ENCODE measurements at regions not wholly inside any gene's neighbourhood (a gene's known extent, or its start where the extent isn't known, plus 50 kb on each side); places are given as distances from the start of the nearest gene placed in this dataset.

GRCh38 chr3:17980863-17981262 is 238.4 kb upstream of the TBC1D5 start:
- Histone ChIP-seq H3K9me3 (ENCODE audit: control insufficient read depth, low read length) (no peaks in the 10 kb centered on the region), H3K4me1 (ENCODE audit: control insufficient read depth, insufficient read depth, low read length) (no peaks in the 10 kb centered on the region), H3K4me3 (ENCODE audit: low read length) (no peak overlapping the region), H3K9ac (ENCODE audit: extremely low read depth, low read length, poor library complexity, severe bottlenecking) (no peak overlapping the region), H3K36me3 (ENCODE audit: control insufficient read depth, insufficient read depth, low read length) (no peaks in the 10 kb centered on the region), H3K27me3 (ENCODE audit: control insufficient read depth, insufficient read depth, low read length, poor library complexity, severe bottlenecking) (no peaks in the 10 kb centered on the region), H3K27ac (ENCODE audit: low read depth, low read length) (no peak overlapping the region)
- no peak for DNase-seq
- no peaks in the 10 kb centered on the region for H3K36me3 Mint-ChIP-seq (ENCODE audit: low read depth)
- TF ChIP-seq CTCF (conservative IDR thresholded peaks at IDR 0.05) = no peak
- H3K9me3 Mint-ChIP-seq = no peaks in the 10 kb centered on the region
- H3K27me3 Mint-ChIP-seq (ENCODE audit: insufficient read depth) = no peaks in the 10 kb centered on the region
- WGBS, 2 experiments (ENCODE audit: insufficient coverage in 1 of 2, insufficient read length in 1 of 2) = 88 to 94% methylated on average over 1 to 2 of the region's 2 CpGs
- no peak overlapping the region for H3K27ac Mint-ChIP-seq
- peaks cover 25% of the 10 kb centered on the region for H3K4me1 Mint-ChIP-seq
- no peak overlapping the region for H3K4me3 Mint-ChIP-seq

DNA sequence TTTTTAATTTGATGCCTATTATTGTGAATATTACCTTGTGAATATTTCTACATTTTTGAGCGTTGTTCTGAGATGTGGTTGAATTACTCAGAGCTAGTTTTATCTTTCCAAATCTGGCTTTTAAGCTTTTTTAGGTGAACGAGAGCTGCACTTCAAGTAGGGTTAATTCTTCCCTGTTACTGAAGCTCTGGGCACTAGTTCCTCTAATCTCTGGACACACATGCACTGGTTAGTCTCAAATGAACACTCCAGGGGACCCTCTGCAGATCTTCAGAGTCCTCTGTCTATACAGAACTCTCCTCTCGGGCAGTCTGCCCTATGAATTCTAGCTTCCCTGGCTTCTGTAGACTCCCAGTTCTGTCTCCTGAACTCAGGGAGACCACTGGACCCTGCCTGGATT is 237.5 kb upstream of the TBC1D5 start:
- Histone ChIP-seq H3K4me1 (ENCODE audit: control insufficient read depth, insufficient read depth, low read length) (no peaks in the 10 kb centered on the region), H3K27ac (ENCODE audit: low read depth, low read length) (no peak overlapping the region), H3K9ac (ENCODE audit: extremely low read depth, low read length, poor library complexity, severe bottlenecking) (no peak overlapping the region), H3K36me3 (ENCODE audit: control insufficient read depth, insufficient read depth, low read length) (no peaks in the 10 kb centered on the region), H3K4me3 (ENCODE audit: low read length) (no peak overlapping the region), H3K9me3 (ENCODE audit: control insufficient read depth, low read length) (no peaks in the 10 kb centered on the region), H3K27me3 (ENCODE audit: control insufficient read depth, insufficient read depth, low read length, poor library complexity, severe bottlenecking) (no peaks in the 10 kb centered on the region)
- no peak overlapping the region for H3K4me3 Mint-ChIP-seq
- 93 to 94% methylated on average over 2 to 3 of the region's 3 CpGs for WGBS, 2 experiments (ENCODE audit: insufficient coverage in 1 of 2, insufficient read length in 1 of 2)
- DNase-seq = no peak
- TF ChIP-seq CTCF (conservative IDR thresholded peaks at IDR 0.05) = no peak
- H3K27ac Mint-ChIP-seq = no peak overlapping the region
- peaks cover 25% of the 10 kb centered on the region for H3K4me1 Mint-ChIP-seq
- H3K9me3 Mint-ChIP-seq = no peaks in the 10 kb centered on the region
- H3K36me3 Mint-ChIP-seq (ENCODE audit: low read depth) = no peaks in the 10 kb centered on the region
- H3K27me3 Mint-ChIP-seq (ENCODE audit: insufficient read depth) = no peaks in the 10 kb centered on the region

DNA sequence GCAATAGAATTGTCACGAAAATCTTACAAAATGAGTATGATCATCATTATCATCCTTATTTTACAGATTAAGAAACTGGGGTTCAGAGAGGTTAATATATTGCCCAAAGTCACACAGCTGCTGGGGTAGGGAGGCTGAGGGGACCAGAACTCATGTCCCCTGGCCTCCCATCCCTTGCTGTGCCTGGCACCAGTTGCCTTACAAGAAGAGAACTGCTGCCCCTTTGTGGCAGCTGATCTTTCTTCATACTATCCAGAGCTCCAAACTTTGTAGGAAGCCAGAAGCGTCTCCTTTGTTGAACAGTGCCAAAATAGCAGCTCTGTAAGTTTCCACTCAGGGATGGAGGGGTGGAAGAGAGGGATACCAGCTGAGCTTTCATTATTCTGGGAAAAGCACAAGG is 236.8 kb upstream of the TBC1D5 start:
- H3K27ac ChIP-seq (ENCODE audit: low read depth, low read length) = no peak overlapping the region
- Mint-ChIP-seq H3K27ac (no peak overlapping the region), H3K36me3 (ENCODE audit: low read depth) (no peaks in the 10 kb centered on the region), H3K27me3 (ENCODE audit: insufficient read depth) (no peaks in the 10 kb centered on the region), H3K9me3 (no peaks in the 10 kb centered on the region), H3K4me1 (peaks cover 25% of the 10 kb centered on the region), H3K4me3 (no peak overlapping the region)
- no peaks in the 10 kb centered on the region for H3K9me3 ChIP-seq (ENCODE audit: control insufficient read depth, low read length)
- DNase-seq = no peak
- H3K9ac ChIP-seq (ENCODE audit: extremely low read depth, low read length, poor library complexity, severe bottlenecking) = no peak overlapping the region
- TF ChIP-seq CTCF (conservative IDR thresholded peaks at IDR 0.05) = peak; percentile 59
- H3K4me3 ChIP-seq (ENCODE audit: low read length) = no peak overlapping the region
- 93 to 100% methylated on average over 2 of the region's 2 CpGs for WGBS, 2 experiments (ENCODE audit: insufficient coverage in 1 of 2, insufficient read length in 1 of 2)
- H3K27me3 ChIP-seq (ENCODE audit: control insufficient read depth, insufficient read depth, low read length, poor library complexity, severe bottlenecking) = no peaks in the 10 kb centered on the region
- no peaks in the 10 kb centered on the region for H3K4me1 ChIP-seq (ENCODE audit: control insufficient read depth, insufficient read depth, low read length)
- no peaks in the 10 kb centered on the region for H3K36me3 ChIP-seq (ENCODE audit: control insufficient read depth, insufficient read depth, low read length)

Measured in endodermal cell (in vitro differentiated cells).